K562 (cell line): ENCODE measurements at regions not wholly inside any gene's neighbourhood (a gene's known extent, or its start where the extent isn't known, plus 50 kb on each side); places are given as distances from the start of the nearest gene placed in this dataset.

Source experiments
- ATAC-seq: fragments of 200-7000 bp; cut with Tn5 transposase; 3 replicates; pipeline ENCODE4 v1.9.1; 2020; ENCODE audit warnings: moderate library complexity
- BruUV-seq: library from RNA; stranded (reverse); fragments of 400-500 nt; replicated peaks from 2 replicates; lab custom pipeline; 2021; lab: Mats Ljungman, UMichigan
- CTCF ChIA-PET: fragments of 300-600 bp; formaldehyde crosslinking; extraction: SDS; loops from one replicate; lab custom pipeline; 2021; ENCODE audit warnings: low intra/inter-chr PET ratio; lab: Yijun Ruan, JAX
- POLR2A ChIA-PET: fragments of 300-600, 350-650 bp; sonication (Branson Sonifier 250); formaldehyde crosslinking; extraction: SDS; loops from one replicate; lab custom pipeline; 2021; ENCODE audit warnings: antibody characterized with exemption, inconsistent platforms; lab: Yijun Ruan, JAX
- DNase-seq, 4 experiments: peaks; one replicate each; pipeline versions ENCODE4 v3.0.0 to v3.0.0-alpha.2; 2011 to 2018; ENCODE audit warnings: low spot score in 3 of 4, mixed read lengths in 3 of 4; ENCODE audit errors: extremely low read depth in 1 of 4
- FAIRE-seq: peaks from 2 replicates; lab custom pipeline; 2011; peaks lifted over from hg19 to GRCh38; lab: Jason Lieb, UNC
- H2AFZ ChIP-seq: 2 replicates; pipeline ENCODE4 v1.6.0; 2011; ENCODE audit warnings: low read depth, low read length, control low read depth, inconsistent platforms
- H3K27ac ChIP-seq: fragments of 200-600 bp; 3 replicates; pipeline ENCODE4 v1.8.0; 2011; ENCODE audit warnings: low read depth, mild to moderate bottlenecking, control low read depth, inconsistent platforms, low read length, moderate library complexity, mixed read lengths; ENCODE audit errors: extremely low read depth
- H3K27me3 ChIP-seq, 2 experiments: fragments of 300-600 bp in 1 of 2; 2 replicates in 1 of 2; 3 replicates in 1 of 2; pipeline versions ENCODE4 v1.6.0 to v1.8.0; 2011; ENCODE audit warnings: inconsistent platforms in 2 of 2, low read length in 2 of 2, mild to moderate bottlenecking in 1 of 2, mixed read lengths in 1 of 2, moderate library complexity in 1 of 2; ENCODE audit not compliant: control insufficient read depth in 2 of 2, insufficient read depth in 2 of 2
- H3K36me3 ChIP-seq: fragments of 300-600 bp; 3 replicates; pipeline ENCODE4 v1.8.0; 2011; ENCODE audit warnings: mild to moderate bottlenecking, low read length, inconsistent platforms; ENCODE audit not compliant: control insufficient read depth, insufficient read depth
- H3K4me1 ChIP-seq, 2 experiments: fragments of 200-600 bp in 1 of 2; replicated peaks in 1 of 2; 2 replicates in 1 of 2; 3 replicates in 1 of 2; pipeline versions ENCODE4 v1.5.1 to v1.8.0; 2011; ENCODE audit warnings: inconsistent platforms in 2 of 2, low read length in 2 of 2, mild to moderate bottlenecking in 1 of 2, mixed read lengths in 1 of 2, moderate library complexity in 1 of 2; ENCODE audit not compliant: control insufficient read depth in 2 of 2, insufficient read depth in 2 of 2
- H3K4me2 ChIP-seq: 2 replicates; pipeline ENCODE4 v1.6.1; 2011; ENCODE audit warnings: low read length, control low read depth, inconsistent platforms, mixed read lengths; ENCODE audit not compliant: insufficient read depth
- H3K4me3 ChIP-seq: fragments of 200-600 bp; sonication (generic), shearing (Covaris generic); 2 replicates; pipeline ENCODE4 v1.5.1; 2016; ENCODE audit warnings: control low read depth, inconsistent platforms
- H3K79me2 ChIP-seq: fragments of 200-600 bp; 3 replicates; pipeline ENCODE4 v1.8.0; 2011; ENCODE audit warnings: low read length, inconsistent platforms; ENCODE audit not compliant: control insufficient read depth, insufficient read depth
- H3K9ac ChIP-seq, 2 experiments: 2 replicates each; pipeline versions ENCODE4 v1.6.0 to v1.6.1; 2011; ENCODE audit warnings: low read depth in 2 of 2, low read length in 2 of 2, control low read depth in 1 of 2, inconsistent platforms in 1 of 2, mild to moderate bottlenecking in 1 of 2, mixed read lengths in 1 of 2; ENCODE audit not compliant: insufficient read depth in 1 of 2
- H3K9me1 ChIP-seq: one replicate; pipeline ENCODE4 v1.6.0; 2011; ENCODE audit warnings: inconsistent platforms, mild to moderate bottlenecking, low read length, moderate library complexity; ENCODE audit not compliant: control insufficient read depth, insufficient read depth
- H3K9me3 ChIP-seq: replicated peaks from 2 replicates; pipeline ENCODE4 v1.5.1; 2011; ENCODE audit warnings: low read depth, low read length, inconsistent platforms; ENCODE audit not compliant: control insufficient read depth, insufficient read depth
- H4K20me1 ChIP-seq: replicated peaks from 2 replicates; pipeline ENCODE4 v1.6.1; 2011; ENCODE audit warnings: low read length, inconsistent platforms, mixed read lengths; ENCODE audit not compliant: control insufficient read depth, insufficient read depth
- GATA2 ChIP-seq: sonication (generic); formaldehyde crosslinking; IDR thresholded peaks from 2 replicates; pipeline ENCODE4 v1.4.0; 2020; ENCODE audit warnings: mild to moderate bottlenecking, missing genetic modification reagents
- KDM1A ChIP-seq, 2 experiments: fragments of 450-650 bp; IDR thresholded peaks; 2 replicates each; pipeline ENCODE4 v1.6.1; 2016; ENCODE audit warnings: mild to moderate bottlenecking in 2 of 2
- KLF16 ChIP-seq: IDR thresholded peaks from 2 replicates; pipeline ENCODE4 v1.6.1; 2016; ENCODE audit warnings: antibody characterized with exemption
- PHB ChIP-seq: fragments of 250-450 bp; sonication (Bioruptor Pico); IDR thresholded peaks from 2 replicates; pipeline ENCODE4 v1.5.0; 2021
- PHTF2 ChIP-seq: fragments of 250-450 bp; sonication (Bioruptor Pico); IDR thresholded peaks from 2 replicates; pipeline ENCODE4 v1.5.0; 2021; ENCODE audit warnings: mild to moderate bottlenecking
- PURB ChIP-seq: sonication (generic); formaldehyde crosslinking; IDR thresholded peaks from 2 replicates; pipeline ENCODE4 v1.9.0; 2021; ENCODE audit warnings: low read depth, mild to moderate bottlenecking, missing genetic modification reagents
- SMARCC2 ChIP-seq: fragments of 450-650 bp; IDR thresholded peaks from 2 replicates; pipeline ENCODE4 v1.6.1; 2017; ENCODE audit warnings: antibody characterized with exemption, moderate library complexity, mild to moderate bottlenecking, low read depth
- TAL1 ChIP-seq: fragments of 450-650 bp; IDR thresholded peaks from 2 replicates; pipeline ENCODE4 v1.6.1; 2016; ENCODE audit warnings: mild to moderate bottlenecking
- TCF7L2 ChIP-seq: fragments of 150-350 bp; IDR thresholded peaks from 2 replicates; pipeline ENCODE4 v1.6.1; 2016; ENCODE audit warnings: low read depth, mild to moderate bottlenecking, low read length, moderate library complexity
- ZNF121 ChIP-seq: sonication (generic); formaldehyde crosslinking; conservative IDR thresholded peaks from 2 replicates; pipeline ENCODE4 v1.8.0; 2022; ENCODE audit warnings: missing genetic modification reagents
- ZNF764 ChIP-seq: fragments of 250-450 bp; sonication (Bioruptor Pico); IDR thresholded peaks from 2 replicates; pipeline ENCODE4 v1.4.0; 2020; ENCODE audit warnings: low read depth, mild to moderate bottlenecking, moderate library complexity
- WGBS: fragments of 100-300 bp; shearing (Covaris generic); methylation state at CpG from one replicate; pipeline ENCODE4 v1.1.6; 2016; ENCODE audit warnings: low coverage, mixed read lengths; ENCODE audit not compliant: insufficient coverage; ENCODE audit errors: missing lambda C conversion rate; 5-methylcytosine and 5-hydroxymethylcytosine counted together
- in situ Hi-C: fragments of 300-500 bp; cut with MboI; formaldehyde crosslinking; loops from 4 replicates; pipeline ENCODE4 v1.15.0; 2018; ENCODE audit warnings: inconsistent platforms, mixed read lengths
- intact Hi-C: fragments of 100-400 bp; cut with micrococcal nuclease; formaldehyde crosslinking; loops from 2 replicates; pipeline ENCODE4 v1.14.2; 2022
- TF ChIP-seq, protein P1 (sequence below): fragments of 250-450 bp; sonication (Bioruptor Pico); IDR thresholded peaks from 2 replicates; pipeline ENCODE4 v1.5.0; 2020; ENCODE audit warnings: mild to moderate bottlenecking
- TF ChIP-seq, protein P2 (sequence below): fragments of 250-450 bp; sonication (Bioruptor Pico); IDR thresholded peaks from 2 replicates; pipeline ENCODE4 v1.8.0; 2021; ENCODE audit warnings: moderate library complexity, mild to moderate bottlenecking, inconsistent platforms

DNA sequence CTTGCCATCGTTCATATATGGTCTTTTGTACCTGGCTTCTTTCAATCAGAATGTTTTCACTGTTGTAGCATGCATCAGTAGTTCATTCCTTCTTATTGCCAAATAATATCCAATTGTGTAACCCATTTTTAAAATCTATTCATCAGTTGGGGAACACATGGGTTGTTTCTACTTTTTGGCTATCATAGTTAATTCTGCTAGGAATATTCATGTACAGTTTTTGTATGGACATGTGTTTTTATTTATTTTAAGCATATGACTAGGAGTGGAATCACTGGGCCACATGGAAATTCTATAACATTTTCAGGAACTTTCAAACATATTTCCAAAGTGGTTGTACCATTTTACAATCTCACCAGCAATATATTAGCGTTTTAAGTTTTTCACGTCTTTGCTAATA lies 151.9 kb upstream of the PRNP start (continued):
- TF ChIP-seq PHB (CRISPR knock-in tag) (no peak), TCF7L2 (no peak), ZNF764 (CRISPR knock-in tag) (no peak), KDM1A (IDR thresholded peaks at IDR 0.05) (no peak), GATA2 (no peak), KLF16 (no peak), SMARCC2 (no peak)
- TF ChIP-seq, protein P1, sequence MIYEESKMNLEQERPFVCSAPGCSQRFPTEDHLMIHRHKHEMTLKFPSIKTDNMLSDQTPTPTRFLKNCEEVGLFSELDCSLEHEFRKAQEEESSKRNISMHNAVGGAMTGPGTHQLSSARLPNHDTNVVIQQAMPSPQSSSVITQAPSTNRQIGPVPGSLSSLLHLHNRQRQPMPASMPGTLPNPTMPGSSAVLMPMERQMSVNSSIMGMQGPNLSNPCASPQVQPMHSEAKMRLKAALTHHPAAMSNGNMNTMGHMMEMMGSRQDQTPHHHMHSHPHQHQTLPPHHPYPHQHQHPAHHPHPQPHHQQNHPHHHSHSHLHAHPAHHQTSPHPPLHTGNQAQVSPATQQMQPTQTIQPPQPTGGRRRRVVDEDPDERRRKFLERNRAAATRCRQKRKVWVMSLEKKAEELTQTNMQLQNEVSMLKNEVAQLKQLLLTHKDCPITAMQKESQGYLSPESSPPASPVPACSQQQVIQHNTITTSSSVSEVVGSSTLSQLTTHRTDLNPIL (CRISPR knock-in tag) = no peak
- TF ChIP-seq, protein P2, sequence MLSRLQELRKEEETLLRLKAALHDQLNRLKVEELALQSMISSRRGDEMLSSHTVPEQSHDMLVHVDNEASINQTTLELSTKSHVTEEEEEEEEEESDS (CRISPR knock-in tag) = no peak

DNA sequence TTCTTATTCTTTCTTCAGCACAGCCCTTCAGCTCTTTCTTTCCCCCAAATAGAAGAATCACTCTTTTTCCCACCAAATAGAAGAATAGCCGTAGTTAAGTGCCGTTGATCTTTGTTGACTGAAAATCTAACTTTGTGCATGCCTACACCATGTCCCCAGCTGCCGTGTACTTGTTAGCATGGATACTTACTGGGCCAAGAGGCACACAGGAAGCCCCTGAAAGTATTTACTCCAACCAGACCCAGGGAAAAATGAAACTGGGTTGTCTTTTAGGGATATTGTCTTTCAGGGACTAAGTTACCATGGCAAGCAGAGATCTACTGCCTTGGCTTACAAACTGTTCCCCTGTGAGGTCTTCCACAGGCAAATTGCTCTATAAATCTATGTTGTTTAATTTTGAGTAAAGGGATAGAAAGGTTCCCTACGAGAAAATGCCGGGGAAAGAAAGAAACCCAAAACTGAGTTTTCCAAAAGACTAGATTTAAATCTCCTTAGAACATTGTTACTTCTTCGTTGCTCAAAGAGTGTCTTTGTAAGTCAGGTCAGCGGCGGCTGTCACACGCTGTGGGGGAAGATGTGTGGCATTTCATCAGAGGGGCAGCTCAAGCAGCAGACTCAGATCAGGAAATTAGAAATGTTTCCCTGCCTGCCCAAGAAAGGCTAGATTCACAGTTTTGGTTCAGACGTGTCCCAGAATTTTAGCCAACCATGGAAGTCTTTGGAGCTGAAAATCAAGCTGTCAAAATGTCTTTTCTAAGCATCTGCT lies 152.7 kb upstream of the PRNP start:
- Histone ChIP-seq H3K4me1 (no peaks in the 10 kb centered on the region), H3K4me2 (no peak overlapping the region), H3K9ac (no peak overlapping the region), H3K79me2 (no peaks in the 10 kb centered on the region), H3K4me3 (no peak overlapping the region), H3K27me3 (no peaks in the 10 kb centered on the region; a peak in 1 of 5 replicates), H4K20me1 (no peaks in the 10 kb centered on the region), H2AFZ (no peak overlapping the region), H3K9me3 (no peaks in the 10 kb centered on the region), H3K9me1 (no peaks in the 10 kb centered on the region), H3K27ac (no peak overlapping the region), H3K36me3 (no peaks in the 10 kb centered on the region)
- in situ Hi-C loops = no loop called here
- TF ChIP-seq ZNF121 (CRISPR knock-in tag) (no peak), PHTF2 (CRISPR knock-in tag) (no peak), PURB (CRISPR knock-in tag) (no peak), TAL1 (no peak)
- 0% methylated on average over 10 of the region's 10 CpGs for WGBS
- ChIA-PET CTCF (no interaction called here), POLR2A (interaction anchor here (1.3 kb wide), 1 partner anchor 12 kb away, joined by 3 read pairs; no protein-coding TSS in a partner anchor)
- ATAC-seq (no peak), FAIRE-seq (no peak), DNase-seq (no peak)
- intact Hi-C loops = no loop called here
- no TSS peak for BruUV-seq
